ENCODE measurements at regions not wholly inside any gene's neighbourhood (a gene's known extent, or its start where the extent isn't known, plus 50 kb on each side); places are given as distances from the start of the nearest gene placed in this dataset.

DNA sequence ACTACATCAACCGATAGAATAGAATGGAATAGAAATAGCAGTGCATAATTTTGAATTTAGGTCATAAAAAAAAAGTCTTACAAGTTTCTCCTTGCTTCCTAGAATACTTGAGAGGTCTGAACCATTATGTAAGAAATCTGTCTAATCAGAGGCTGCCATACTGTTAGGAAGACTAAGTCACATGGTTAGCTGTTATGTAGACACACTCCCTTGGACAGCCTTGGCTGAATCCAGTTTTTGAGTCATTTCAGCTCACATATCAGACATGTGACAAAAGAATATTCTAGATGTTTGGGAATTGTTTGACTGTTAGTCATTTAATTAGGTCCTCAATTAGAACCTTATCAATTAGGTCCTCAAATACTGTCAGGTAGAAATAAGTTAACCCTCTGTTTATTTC, 1601.4 kb downstream of the GRIK2 start:
- intact Hi-C loops (cut with DNase I) = no loop called here
- Histone ChIP-seq H3K36me3 (no peaks in the 10 kb centered on the region), H3K4me1 (no peaks in the 10 kb centered on the region)

DNA sequence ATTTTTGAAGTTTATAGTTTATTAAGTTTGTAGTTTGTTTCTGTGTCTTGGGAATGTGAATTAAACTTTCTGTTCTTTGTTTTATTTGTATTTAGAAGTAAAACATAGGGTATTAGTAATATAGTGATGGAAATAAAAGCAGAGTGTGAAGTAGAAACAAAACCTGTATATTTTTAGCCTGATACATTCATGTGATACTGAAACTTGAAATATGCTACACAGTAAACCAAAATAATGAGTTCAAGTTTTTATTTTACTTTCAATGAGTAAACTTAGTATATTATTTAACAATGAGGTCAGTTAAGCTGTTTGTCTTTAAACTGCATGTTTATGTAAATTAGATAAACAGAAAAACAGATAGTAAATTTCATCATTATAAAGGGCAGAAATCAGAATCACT, 1592.6 kb downstream of the GRIK2 start:
- intact Hi-C loops (cut with DNase I) = no loop called here
- DNase-seq (ENCODE audit: extremely low spot score in 2 of 2) = no peak
- Histone ChIP-seq H3K27ac (no peak overlapping the region), H3K27me3 (no peaks in the 10 kb centered on the region), H3K4me1 (no peaks in the 10 kb centered on the region), H3K4me3 (no peak overlapping the region), H3K9me3 (no peaks in the 10 kb centered on the region), H3K36me3 (no peaks in the 10 kb centered on the region)
- no peak for TF ChIP-seq POLR2A (IDR thresholded peaks at IDR 0.05)
- TF ChIP-seq POLR2AphosphoS5 (IDR thresholded peaks at IDR 0.05; ENCODE audit: insufficient read depth in 1 of 2, low read depth in 1 of 2) = no peak
- TF ChIP-seq, protein P1, sequence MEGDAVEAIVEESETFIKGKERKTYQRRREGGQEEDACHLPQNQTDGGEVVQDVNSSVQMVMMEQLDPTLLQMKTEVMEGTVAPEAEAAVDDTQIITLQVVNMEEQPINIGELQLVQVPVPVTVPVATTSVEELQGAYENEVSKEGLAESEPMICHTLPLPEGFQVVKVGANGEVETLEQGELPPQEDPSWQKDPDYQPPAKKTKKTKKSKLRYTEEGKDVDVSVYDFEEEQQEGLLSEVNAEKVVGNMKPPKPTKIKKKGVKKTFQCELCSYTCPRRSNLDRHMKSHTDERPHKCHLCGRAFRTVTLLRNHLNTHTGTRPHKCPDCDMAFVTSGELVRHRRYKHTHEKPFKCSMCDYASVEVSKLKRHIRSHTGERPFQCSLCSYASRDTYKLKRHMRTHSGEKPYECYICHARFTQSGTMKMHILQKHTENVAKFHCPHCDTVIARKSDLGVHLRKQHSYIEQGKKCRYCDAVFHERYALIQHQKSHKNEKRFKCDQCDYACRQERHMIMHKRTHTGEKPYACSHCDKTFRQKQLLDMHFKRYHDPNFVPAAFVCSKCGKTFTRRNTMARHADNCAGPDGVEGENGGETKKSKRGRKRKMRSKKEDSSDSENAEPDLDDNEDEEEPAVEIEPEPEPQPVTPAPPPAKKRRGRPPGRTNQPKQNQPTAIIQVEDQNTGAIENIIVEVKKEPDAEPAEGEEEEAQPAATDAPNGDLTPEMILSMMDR (IDR thresholded peaks at IDR 0.05) = no peak

More for the DNA sequence above, 1601.4 kb downstream of the GRIK2 start:
- no peak for TF ChIP-seq POLR2AphosphoS5 (IDR thresholded peaks at IDR 0.05; ENCODE audit: insufficient read depth in 1 of 2, low read depth in 1 of 2)
- no peak for TF ChIP-seq POLR2A (IDR thresholded peaks at IDR 0.05)
- TF ChIP-seq, protein P1 (IDR thresholded peaks at IDR 0.05) = no peak
- Histone ChIP-seq H3K27ac (no peak overlapping the region), H3K27me3 (no peaks in the 10 kb centered on the region), H3K4me3 (no peak overlapping the region), H3K9me3 (no peaks in the 10 kb centered on the region)
- DNase-seq (ENCODE audit: extremely low spot score in 2 of 2) = no peak

DNA sequence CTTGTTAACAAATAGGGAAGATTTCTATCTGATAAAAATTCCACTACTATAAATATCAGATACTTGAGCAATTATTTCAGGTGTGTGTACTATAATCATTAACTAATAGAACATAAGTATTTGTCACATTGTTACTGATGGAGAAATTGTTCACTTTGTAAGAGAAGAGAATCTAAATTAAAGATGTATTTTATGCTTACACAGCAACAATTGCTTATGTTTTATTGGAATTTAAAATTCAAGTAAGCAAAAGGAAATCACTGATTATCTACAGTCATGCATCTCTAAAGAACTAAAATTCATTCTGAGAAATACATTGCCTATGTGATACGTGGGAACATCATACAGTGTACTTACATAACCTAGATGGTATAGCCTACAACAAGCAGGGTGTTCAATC, 1590.8 kb downstream of the GRIK2 start:
- Histone ChIP-seq H3K4me3 (no peak overlapping the region), H3K4me1 (no peaks in the 10 kb centered on the region), H3K27me3 (no peaks in the 10 kb centered on the region), H3K27ac (no peak overlapping the region), H3K9me3 (no peaks in the 10 kb centered on the region), H3K36me3 (no peaks in the 10 kb centered on the region)
- no peak for TF ChIP-seq POLR2A (IDR thresholded peaks at IDR 0.05)
- intact Hi-C loops (cut with DNase I) = no loop called here
- no peak for DNase-seq (ENCODE audit: extremely low spot score in 2 of 2)

DNA sequence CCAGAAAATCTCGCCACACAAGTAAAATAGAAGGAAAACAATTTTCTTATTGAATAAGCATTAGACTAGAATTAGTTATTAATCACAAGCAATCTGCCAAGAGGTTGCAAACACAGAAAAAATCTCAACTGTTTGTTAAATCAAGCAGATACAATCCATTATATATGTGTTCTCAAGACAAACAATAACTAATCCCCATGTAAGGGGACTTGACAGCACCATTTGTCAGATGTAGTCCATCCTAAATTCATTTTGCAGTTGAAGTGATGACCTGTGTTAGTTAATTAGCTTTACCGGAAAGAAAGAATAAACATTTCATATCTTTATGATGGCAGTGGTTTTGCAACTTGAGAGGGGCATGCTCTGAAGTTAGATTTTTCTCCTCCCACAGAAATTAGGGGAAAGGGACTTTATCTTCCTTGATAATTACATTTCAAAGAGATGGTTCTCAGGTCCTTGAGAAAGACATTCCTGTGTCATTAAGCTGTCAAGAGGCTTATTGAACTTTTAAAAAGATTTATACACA, 1588.0 kb downstream of the GRIK2 start:
- H3K27me3 ChIP-seq = no peaks in the 10 kb centered on the region
- intact Hi-C loops (cut with DNase I) = no loop called here

DNA sequence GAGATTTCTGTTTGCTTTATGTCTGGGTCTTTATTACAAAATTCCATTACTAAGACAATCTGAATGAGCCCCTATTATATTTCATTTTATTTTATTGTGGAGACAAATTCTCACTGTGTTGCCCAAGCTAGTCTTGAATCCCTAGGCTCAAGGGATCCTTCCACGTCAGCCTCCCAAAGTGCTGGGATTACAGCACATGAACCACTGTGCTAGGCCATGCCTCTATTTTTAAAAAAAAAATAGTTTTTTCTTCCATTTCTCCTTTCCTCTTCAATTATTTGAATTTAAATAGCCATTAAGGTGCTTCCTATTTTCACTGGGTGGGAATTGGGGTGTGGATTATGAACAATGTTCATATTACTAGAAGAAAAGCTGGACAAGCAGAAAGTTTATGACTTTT, 1587.4 kb downstream of the GRIK2 start:
- no peak overlapping the region for H3K4me3 ChIP-seq
- H3K36me3 ChIP-seq = no peaks in the 10 kb centered on the region
- TF ChIP-seq, protein P1 (IDR thresholded peaks at IDR 0.05) = no peak
- TF ChIP-seq POLR2A (IDR thresholded peaks at IDR 0.05) (no peak), POLR2AphosphoS5 (IDR thresholded peaks at IDR 0.05; ENCODE audit: insufficient read depth in 1 of 2, low read depth in 1 of 2) (no peak)
- no peak for DNase-seq (ENCODE audit: extremely low spot score in 2 of 2)
- H3K4me1 ChIP-seq = no peaks in the 10 kb centered on the region
- no peaks in the 10 kb centered on the region for H3K9me3 ChIP-seq
- no peak overlapping the region for H3K27ac ChIP-seq
- intact Hi-C loops (cut with DNase I) = no loop called here
- no peaks in the 10 kb centered on the region for H3K27me3 ChIP-seq

More for the DNA sequence above, 1588.0 kb downstream of the GRIK2 start:
- Histone ChIP-seq H3K36me3 (no peaks in the 10 kb centered on the region), H3K4me3 (no peak overlapping the region), H3K4me1 (no peaks in the 10 kb centered on the region), H3K27ac (no peak overlapping the region), H3K9me3 (no peaks in the 10 kb centered on the region)
- no peak for DNase-seq (ENCODE audit: extremely low spot score in 2 of 2)
- no peak for TF ChIP-seq POLR2A (IDR thresholded peaks at IDR 0.05)
- no peak for TF ChIP-seq POLR2AphosphoS5 (IDR thresholded peaks at IDR 0.05; ENCODE audit: insufficient read depth in 1 of 2, low read depth in 1 of 2)
- TF ChIP-seq, protein P1 (IDR thresholded peaks at IDR 0.05) = no peak
